HG03521 (cell line): ENCODE measurements at regions not wholly inside any gene's neighbourhood (a gene's known extent, or its start where the extent isn't known, plus 50 kb on each side); places are given as distances from the start of the nearest gene placed in this dataset.
"Not testable (repeated sequence)": the region's sequence is repeated elsewhere in the genome, so short reads cannot be mapped to it uniquely, and the experiment has no call there.

Experiments
- ATAC-seq: cut with Tn5 transposase; IDR thresholded peaks from one replicate; pipeline ENCODE4 v1.9.1; 2021; ENCODE audit warnings: mild to moderate bottlenecking, moderate library complexity; ENCODE audit not compliant: unreplicated experiment

- ATAC-seq: no peak
Measured at GRCh38 chr6:12474167-12475140, 184.3 kb downstream of the EDN1 start.

DNA sequence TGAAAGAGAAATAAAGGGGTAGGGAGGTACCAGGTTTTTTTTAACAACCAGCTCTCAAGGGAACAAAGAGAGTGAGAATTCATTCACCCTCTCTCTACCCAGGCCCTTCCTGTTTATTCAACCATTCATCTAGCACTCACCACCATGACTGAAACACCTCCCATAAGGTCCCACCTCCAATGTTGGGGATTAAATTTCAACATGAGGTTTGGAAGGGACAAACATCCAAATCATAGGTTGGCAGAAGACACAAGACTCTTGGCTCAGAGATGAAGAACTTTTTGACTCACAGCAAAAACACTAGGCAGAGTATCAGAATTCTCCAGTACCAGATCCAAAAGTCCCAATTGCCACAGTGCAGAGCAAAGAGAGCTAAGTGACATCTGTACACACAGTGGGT is 186.3 kb downstream of the EDN1 start:
- ATAC-seq: no peak

DNA sequence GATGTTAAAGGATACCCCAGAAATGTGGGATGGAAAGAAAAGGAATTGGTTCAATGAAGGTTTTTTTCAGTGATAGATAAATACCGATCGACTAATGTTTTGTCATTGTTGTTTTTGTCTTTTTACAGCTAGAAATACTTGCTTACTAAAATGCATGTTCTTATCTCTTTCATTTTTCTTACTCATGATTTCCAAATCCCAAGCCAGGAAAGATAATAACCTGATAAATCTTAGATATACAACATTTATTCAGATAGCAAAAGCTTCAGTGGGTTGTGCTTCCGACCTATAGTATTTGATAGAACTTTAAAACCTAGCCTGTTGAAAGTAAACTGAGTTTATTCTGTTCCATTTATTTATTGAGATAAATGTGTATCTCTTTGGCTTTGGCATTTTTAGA is 187.5 kb downstream of the EDN1 start:
- no peak for ATAC-seq

GRCh38 chr6:12478921-12479320 is 188.8 kb downstream of the EDN1 start:
- ATAC-seq: no peak

GRCh38 chr6:12479451-12479850 is 189.3 kb downstream of the EDN1 start:
- no peak for ATAC-seq

DNA sequence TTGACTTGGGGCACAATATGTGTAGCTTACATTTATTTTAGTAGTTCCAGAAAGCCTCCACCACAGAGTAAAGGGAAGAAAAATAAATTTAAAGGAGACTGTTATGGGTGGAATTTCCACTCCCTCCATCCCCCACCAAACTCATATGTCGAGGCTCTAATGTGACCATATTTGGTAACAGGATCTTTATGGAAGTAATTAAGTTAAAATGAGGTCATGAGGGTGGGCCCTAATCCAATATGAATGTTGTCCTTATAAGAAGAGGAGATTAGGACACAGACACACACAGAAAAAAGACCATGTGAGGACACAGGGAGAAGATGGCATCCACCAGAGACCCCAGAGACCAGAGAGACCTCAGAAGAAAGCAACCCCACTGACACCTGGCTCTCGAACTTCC is 189.7 kb downstream of the EDN1 start:
- ATAC-seq: no peak

- ATAC-seq: no peak
Measured at GRCh38 chr6:12480379-12480778, 190.2 kb downstream of the EDN1 start.

- no peak for ATAC-seq
Measured at GRCh38 chr6:12481292-12481691, 191.1 kb downstream of the EDN1 start.

DNA sequence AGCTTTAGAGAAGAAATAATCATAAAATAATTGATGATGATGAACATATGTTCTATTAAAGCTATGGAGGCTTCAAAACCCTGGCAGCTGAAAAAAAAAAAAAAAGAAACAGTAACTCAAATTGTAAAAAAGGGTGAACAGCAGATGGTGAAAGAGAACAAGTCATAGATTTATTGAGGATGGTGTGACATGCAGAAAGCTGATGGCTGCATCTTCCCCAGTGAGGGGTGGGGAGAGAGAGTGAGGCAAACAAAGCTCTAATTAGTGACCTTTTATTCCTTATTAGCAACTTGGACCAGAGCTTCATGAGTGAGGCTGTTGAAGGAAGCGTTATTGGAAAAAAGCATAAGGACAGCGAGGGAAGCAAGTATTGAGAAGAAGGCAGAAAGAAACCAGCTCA is 191.7 kb downstream of the EDN1 start:
- ATAC-seq: no peak

- ATAC-seq: no peak
Measured at GRCh38 chr6:12482386-12483375, 192.5 kb downstream of the EDN1 start.

DNA sequence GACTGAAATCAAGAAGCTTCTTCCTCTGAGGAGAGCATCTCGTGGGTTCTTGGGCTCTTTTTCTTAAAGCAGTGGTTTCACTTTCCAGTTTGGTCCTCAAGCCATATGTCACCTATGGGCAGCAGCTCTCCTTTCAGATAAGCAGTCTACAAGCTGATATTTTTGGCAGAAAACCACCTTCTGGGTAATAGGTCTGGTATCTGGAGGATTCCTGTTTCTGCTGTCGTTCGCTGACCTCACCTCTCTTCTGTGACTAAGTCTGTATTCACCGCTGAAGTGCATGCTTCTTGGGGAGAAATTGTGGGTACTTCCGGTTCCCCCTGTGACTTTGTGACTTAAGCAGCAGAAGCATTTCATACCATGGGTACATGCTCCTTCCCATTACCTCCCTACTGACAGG is 193.6 kb downstream of the EDN1 start:
- ATAC-seq: no peak

GRCh38 chr6:12484519-12484918 is 194.4 kb downstream of the EDN1 start:
- no peak for ATAC-seq

GRCh38 chr6:12485226-12485764 is 195.1 kb downstream of the EDN1 start:
- ATAC-seq: no peak

DNA sequence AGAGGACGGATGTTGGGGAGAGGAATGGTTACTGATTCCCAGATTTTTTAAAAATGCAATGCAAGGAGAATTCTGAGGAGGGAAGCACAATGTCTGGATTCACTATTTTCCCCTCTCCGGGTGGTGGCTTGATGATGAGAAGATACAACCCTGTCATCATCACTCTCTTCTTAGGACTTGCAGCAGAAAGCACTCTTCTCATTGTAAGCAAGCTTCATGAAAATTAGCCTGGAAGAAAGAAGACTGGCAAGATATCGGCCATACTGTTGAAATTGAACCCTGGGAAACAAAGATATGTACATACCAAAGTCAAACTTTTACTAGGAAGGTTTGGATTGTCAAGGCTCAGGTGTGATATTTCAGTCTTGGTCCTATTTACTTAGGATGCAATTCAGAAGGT is 195.7 kb downstream of the EDN1 start:
- no peak for ATAC-seq

DNA sequence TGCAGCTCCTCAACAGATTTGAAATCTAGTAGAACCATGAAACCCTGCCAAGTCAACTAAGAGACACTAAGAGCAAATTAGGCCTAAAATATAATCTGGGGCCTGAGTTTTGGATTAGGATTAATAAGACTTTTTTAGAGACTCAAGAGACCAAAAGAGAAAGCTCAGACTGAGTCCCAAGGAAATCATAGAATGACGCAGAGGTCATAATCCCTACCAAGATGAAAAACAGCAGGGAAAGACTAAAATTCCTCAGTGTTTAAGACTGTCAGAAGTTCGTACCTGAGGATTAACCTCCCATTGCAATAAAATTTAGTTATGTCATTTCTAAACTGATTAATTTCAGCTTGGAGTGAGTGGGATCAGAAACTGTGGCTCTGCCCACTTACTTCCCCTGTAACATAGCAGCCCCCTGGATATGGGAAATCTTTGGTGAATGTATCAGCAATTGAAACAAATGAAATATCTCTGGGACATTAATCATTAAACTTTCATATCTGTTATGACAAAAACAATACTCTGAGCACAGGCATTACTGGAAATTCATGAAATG is 200.3 kb downstream of the EDN1 start:
- no peak for ATAC-seq

- ATAC-seq: no peak
Measured at GRCh38 chr6:12490904-12491571, 200.9 kb downstream of the EDN1 start.

DNA sequence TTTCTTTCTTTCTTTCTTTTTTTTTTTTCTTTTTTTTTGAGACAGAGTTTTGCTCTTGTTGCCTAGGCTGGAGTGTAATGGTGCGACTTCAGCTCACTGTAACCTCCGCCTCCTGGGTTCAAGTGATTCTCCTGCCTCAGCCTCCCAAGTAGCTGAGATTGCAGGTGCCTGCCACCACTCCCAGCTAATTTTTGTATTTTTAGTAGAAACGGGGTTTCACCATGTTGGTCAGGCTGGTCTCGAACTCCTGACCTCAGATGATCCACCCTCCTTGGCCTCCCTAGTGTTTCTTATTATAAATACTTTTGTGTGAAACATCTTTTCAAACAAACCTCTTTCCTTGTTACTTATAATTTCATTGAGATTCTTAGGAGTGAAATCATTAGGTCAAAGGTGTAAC is 202.8 kb downstream of the EDN1 start:
- not testable (repeated sequence) for ATAC-seq

DNA sequence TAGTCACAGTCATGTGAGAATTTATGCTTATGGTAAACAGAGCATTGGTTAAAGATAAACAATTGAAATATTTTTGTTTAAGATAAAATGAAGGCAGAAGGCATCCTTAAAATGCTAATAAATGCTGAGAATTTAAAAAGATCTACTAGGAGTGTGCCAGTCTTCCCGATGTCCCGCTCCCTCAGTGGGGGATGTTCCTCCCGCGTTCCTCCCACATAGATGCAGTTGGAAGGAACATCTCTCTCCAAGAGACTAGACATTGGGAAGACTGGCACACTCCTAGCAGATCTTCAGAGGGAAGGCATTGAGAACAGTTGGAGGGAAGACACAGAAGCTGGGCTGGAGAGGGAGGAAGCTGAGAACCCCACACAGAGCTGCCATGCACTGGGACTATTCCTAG is 203.3 kb downstream of the EDN1 start:
- ATAC-seq: no peak

GRCh38 chr6:12494161-12494560 is 204.0 kb downstream of the EDN1 start:
- no peak for ATAC-seq

GRCh38 chr6:12501990-12502389 is 211.8 kb downstream of the EDN1 start:
- ATAC-seq: no peak
